ENCODE measurements at regions not wholly inside any gene's neighbourhood (a gene's known extent, or its start where the extent isn't known, plus 50 kb on each side); places are given as distances from the start of the nearest gene placed in this dataset.

DNA sequence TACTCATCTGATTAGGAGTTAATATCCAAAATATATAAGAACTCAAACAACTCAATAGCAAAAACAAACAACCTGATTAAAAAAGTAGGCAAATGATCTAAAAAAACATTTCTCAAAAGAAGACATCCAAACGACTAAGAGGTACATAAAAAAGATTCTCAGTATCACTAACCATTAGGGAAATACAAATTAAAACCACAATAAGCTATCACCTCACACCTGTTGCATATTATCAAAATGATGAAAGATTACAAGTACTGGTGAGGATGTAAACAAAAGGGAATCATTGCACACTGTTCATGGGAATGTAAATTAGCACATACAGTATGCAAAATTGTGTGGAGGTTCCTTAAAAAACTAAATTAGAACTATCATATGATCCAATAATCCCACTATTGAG is 865.5 kb downstream of the TMEM182 start:
- no peak for DNase-seq
- Histone ChIP-seq H3K27me3 (no peaks in the 10 kb centered on the region), H3K36me3 (no peaks in the 10 kb centered on the region), H3K27ac (no peak overlapping the region), H3K4me3 (no peak overlapping the region), H3K4me1 (no peaks in the 10 kb centered on the region), H3K9me3 (peaks cover 0 to 29% (median 10%) of the 10 kb centered on the region in 4 donors)
- intact Hi-C loops (cut with DNase I; ENCODE audit: low total_unique reads), result no loop called here
- 20 to 35% (median 28%) methylated on average over 1 of the region's 1 CpG for WGBS, 5 donors
- no peak for TF ChIP-seq POLR2AphosphoS5 (IDR thresholded peaks at IDR 0.05)
- TF ChIP-seq, protein P1, sequence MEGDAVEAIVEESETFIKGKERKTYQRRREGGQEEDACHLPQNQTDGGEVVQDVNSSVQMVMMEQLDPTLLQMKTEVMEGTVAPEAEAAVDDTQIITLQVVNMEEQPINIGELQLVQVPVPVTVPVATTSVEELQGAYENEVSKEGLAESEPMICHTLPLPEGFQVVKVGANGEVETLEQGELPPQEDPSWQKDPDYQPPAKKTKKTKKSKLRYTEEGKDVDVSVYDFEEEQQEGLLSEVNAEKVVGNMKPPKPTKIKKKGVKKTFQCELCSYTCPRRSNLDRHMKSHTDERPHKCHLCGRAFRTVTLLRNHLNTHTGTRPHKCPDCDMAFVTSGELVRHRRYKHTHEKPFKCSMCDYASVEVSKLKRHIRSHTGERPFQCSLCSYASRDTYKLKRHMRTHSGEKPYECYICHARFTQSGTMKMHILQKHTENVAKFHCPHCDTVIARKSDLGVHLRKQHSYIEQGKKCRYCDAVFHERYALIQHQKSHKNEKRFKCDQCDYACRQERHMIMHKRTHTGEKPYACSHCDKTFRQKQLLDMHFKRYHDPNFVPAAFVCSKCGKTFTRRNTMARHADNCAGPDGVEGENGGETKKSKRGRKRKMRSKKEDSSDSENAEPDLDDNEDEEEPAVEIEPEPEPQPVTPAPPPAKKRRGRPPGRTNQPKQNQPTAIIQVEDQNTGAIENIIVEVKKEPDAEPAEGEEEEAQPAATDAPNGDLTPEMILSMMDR (IDR thresholded peaks at IDR 0.05), result no peak
- TF ChIP-seq POLR2A (IDR thresholded peaks at IDR 0.05), result no peak
- TF ChIP-seq EP300 (IDR thresholded peaks at IDR 0.05), result no peak

DNA sequence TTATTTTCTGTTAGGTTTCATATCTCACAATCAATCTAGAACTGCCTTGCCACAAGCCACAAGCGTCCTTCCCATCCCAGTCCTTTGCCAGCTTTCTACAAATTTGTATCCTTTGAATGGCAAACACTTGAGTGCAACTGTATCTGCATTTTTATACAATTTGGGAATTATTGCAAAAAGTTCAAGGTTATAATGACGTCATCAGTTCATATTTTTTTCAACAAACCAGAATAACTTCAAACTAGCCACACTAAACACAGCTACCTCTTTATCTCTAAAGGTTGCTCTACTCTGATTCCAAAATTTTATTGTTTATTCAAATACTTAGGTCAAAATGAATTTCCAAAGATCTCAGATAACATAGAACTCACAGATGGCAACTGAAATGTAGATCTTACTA is 877.1 kb downstream of the TMEM182 start:
- TF ChIP-seq POLR2AphosphoS5 (IDR thresholded peaks at IDR 0.05) (no peak), EP300 (IDR thresholded peaks at IDR 0.05) (no peak), POLR2A (IDR thresholded peaks at IDR 0.05) (no peak)
- TF ChIP-seq, protein P1 (IDR thresholded peaks at IDR 0.05), result no peak
- DNase-seq, result no peak
- H3K4me1 ChIP-seq, result no peaks in the 10 kb centered on the region
- peaks cover 0 to 5% (median 0%) of the 10 kb centered on the region in 3 donors for H3K27me3 ChIP-seq
- no peak overlapping the region for H3K27ac ChIP-seq
- peaks cover 0 to 9% (median 0%) of the 10 kb centered on the region in 4 donors for H3K9me3 ChIP-seq
- intact Hi-C loops (cut with DNase I; ENCODE audit: low total_unique reads), result no loop called here
- WGBS, 5 donors, result 14 to 44% (median 21%) methylated on average over 2 of the region's 2 CpGs
- no peak overlapping the region for H3K4me3 ChIP-seq
- H3K36me3 ChIP-seq, result no peaks in the 10 kb centered on the region

DNA sequence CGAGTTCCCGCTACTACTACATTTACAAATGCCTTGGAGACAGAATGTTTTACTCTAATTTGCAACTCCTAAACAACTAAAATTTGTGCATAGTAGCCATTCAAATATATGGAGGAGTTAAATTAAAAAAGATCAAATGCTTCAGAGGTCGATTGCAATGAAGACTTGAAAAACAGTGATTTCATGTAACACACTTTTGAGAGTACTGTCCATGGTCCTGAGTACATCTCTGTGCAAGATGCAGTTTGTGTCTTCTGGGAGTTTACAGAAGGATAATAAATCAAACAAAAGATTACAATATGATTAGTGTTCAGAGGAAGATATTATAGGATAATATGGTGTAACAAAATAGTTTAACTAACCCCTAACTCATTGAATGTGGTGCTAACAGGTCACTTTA is 894.7 kb downstream of the TMEM182 start:
- H3K9me3 ChIP-seq, result peaks cover 0 to 8% (median 2%) of the 10 kb centered on the region in 4 donors
- no peak overlapping the region for H3K4me3 ChIP-seq
- no peak for TF ChIP-seq EP300 (IDR thresholded peaks at IDR 0.05)
- TF ChIP-seq POLR2AphosphoS5 (IDR thresholded peaks at IDR 0.05), result no peak
- TF ChIP-seq, protein P1 (IDR thresholded peaks at IDR 0.05), result no peak
- no peak for TF ChIP-seq POLR2A (IDR thresholded peaks at IDR 0.05)
- H3K4me1 ChIP-seq, result no peaks in the 10 kb centered on the region
- H3K36me3 ChIP-seq, result no peaks in the 10 kb centered on the region
- H3K27ac ChIP-seq, result no peak overlapping the region
- WGBS, 5 donors, result 68 to 71% (median 69%) methylated on average over 3 of the region's 3 CpGs
- peak in 1 of 2 donors; percentile 11 for DNase-seq
- H3K27me3 ChIP-seq, result no peaks in the 10 kb centered on the region
- intact Hi-C loops (cut with DNase I; ENCODE audit: low total_unique reads), result no loop called here

DNA sequence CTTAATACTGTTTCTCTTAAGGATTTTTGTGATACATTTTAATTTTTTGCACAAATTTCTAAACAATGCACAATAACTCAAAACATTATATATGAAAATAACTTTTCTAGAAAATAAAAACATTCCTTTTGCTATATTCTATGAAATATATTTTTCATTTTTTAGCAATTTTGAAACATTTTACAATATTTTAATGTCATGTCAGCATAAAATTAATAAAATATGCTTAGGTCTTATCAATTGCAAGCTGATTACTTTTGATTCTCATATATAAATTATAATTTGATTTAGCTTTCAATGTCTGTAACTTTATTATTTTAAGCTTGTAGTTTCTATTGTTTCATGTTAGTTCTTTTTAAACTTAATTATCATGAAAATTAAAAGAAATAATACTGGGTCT is 898.7 kb downstream of the TMEM182 start:
- no peak for DNase-seq
- no peak for TF ChIP-seq EP300 (IDR thresholded peaks at IDR 0.05)
- no peak for TF ChIP-seq POLR2A (IDR thresholded peaks at IDR 0.05)
- TF ChIP-seq POLR2AphosphoS5 (IDR thresholded peaks at IDR 0.05), result no peak
- Histone ChIP-seq H3K4me3 (no peak overlapping the region), H3K36me3 (no peaks in the 10 kb centered on the region), H3K27ac (no peak overlapping the region), H3K27me3 (no peaks in the 10 kb centered on the region), H3K9me3 (peaks cover 0 to 8% (median 2%) of the 10 kb centered on the region in 4 donors), H3K4me1 (no peaks in the 10 kb centered on the region)
- intact Hi-C loops (cut with DNase I; ENCODE audit: low total_unique reads), result no loop called here

DNA sequence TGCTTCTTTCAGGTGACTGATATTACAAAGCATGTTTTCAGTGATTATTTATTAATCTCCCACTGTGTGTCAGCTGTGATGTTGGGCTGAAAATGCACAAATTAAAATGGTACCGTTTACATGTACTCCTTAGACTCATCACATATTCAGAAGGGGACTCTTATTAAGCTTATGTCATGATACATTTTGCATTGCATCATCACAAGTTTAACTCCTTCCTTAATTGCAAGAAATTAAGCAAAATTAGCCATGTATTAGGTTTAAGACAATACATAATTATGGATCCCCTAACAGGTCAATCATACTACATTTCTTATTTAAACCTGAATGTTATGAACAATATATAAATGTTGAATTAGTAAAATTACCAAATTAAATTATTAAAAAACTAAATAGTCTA is 899.1 kb downstream of the TMEM182 start:
- no peaks in the 10 kb centered on the region for H3K4me1 ChIP-seq
- no peaks in the 10 kb centered on the region for H3K27me3 ChIP-seq
- H3K4me3 ChIP-seq, result no peak overlapping the region
- H3K9me3 ChIP-seq, result peaks cover 0 to 8% (median 2%) of the 10 kb centered on the region in 4 donors
- no peak overlapping the region for H3K27ac ChIP-seq
- intact Hi-C loops (cut with DNase I; ENCODE audit: low total_unique reads), result no loop called here
- no peaks in the 10 kb centered on the region for H3K36me3 ChIP-seq
- WGBS, 5 donors, result 56 to 76% (median 65%) methylated on average over 1 of the region's 1 CpG
- no peak for DNase-seq
- TF ChIP-seq, protein P1 (IDR thresholded peaks at IDR 0.05), result no peak
- TF ChIP-seq EP300 (IDR thresholded peaks at IDR 0.05) (no peak), POLR2AphosphoS5 (IDR thresholded peaks at IDR 0.05) (no peak), POLR2A (IDR thresholded peaks at IDR 0.05) (no peak)
